GM18909 (cell line): ENCODE measurements at regions not wholly inside any gene's neighbourhood (a gene's known extent, or its start where the extent isn't known, plus 50 kb on each side); places are given as distances from the start of the nearest gene placed in this dataset.

Source experiments
- ATAC-seq: cut with Tn5 transposase; IDR thresholded peaks from one replicate; pipeline ENCODE4 v1.9.1; 2021; ENCODE audit warnings: mild to moderate bottlenecking; ENCODE audit not compliant: unreplicated experiment, poor library complexity

DNA sequence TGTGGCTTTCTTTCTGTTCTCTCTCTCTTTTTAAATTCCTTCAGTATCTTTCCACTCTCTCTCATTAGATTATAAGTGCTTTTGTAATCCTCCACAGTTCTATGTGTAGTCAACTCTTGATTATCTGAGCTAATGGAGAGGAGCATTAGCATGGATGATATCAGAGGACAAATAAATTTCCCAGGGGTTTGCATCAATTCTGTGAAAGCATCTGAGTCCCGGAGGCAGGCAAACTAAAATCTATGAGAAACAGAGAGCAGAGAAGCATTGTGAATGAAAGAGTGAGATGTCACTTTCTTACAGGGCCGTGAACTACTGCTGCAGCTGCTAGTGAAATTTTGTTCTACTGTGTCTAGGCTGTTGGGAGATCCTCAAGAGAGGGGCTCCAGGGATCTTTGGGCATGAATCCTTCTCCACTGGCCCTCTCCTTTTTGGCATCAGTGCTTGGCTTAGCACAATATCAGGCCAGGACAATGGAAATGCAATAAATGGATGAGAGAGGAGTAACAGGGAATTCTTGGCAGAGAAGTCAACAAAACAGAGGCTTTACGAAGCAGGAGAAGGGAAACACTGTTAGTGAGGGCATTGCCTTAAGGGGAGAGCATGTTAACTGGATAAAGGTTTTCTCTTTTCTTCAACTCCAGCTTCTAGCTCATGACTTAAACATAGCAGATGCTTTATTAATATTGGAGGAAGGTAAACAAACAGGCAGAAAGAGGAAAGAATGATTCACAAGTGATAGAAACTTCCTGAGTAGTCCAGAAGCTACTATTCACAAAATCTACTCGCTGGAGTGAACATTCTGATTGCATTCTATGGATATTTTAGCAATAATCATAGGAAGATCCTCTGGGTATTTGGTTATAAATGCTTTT is 847.0 kb upstream of the MAP3K7 start:
- ATAC-seq, result no peak

DNA sequence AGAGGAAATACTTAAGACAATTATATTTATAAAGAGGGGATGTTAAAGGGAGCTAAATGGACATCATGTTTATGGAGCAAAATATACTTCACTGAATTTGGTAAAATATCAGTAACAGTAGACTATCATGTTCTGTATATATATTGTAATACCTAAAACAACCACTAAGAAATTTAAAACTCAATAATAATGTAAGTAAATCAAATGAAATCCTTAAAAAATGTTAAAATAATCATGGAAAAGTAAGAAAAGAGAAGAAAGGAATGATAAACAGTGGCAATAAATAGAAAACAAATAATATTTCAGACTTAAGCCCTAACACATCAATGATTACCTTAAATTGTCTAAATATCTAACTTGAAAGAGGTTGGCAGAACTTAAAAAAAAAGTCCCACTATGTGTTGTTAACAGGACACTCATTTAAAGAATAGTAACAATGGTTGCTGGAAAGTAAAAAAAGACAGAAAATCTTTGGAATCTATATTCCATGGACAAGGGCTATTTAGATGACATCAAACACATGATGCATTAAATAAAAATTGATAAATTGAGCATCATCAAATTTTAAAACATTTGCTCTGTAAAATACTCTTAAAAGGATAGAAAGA is 842.2 kb upstream of the MAP3K7 start:
- no peak for ATAC-seq

DNA sequence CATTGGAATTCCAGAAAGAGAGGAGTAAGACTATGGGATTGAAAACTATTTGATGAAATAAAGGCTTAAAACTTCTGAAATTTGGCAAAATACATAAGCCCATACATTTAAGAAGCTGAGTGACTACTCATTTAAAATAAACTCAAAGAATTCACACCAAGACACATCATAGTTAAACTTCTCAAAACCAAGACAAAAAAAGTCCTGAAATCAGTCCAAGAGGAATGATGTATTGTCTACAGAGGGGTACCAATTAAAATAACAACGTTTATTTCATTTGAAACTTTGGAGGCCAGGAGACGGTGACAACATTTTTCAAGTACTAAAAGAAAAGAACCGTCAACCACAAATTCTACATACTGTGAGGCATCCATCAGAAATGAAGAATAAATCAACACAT is 841.4 kb upstream of the MAP3K7 start:
- ATAC-seq, result no peak

DNA sequence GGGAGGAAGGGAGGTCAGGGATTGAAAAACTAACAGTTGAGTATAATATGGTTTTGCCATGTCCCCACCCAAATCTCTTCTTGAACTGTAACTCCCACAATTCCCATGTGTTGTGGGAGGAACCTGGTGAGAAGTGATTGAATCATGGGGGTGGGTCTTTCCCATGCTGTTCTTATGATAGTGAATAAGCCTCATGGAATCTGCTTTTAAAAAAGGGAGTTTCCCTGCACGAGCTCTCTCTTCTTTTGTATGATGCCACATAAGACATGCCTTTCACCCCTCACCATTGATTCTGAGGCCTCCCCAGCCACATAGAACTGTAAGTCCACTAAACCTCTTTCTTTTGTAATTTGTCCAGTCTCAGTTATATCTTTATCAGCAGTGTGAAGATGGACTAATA is 833.4 kb upstream of the MAP3K7 start:
- ATAC-seq, result no peak

GRCh38 chr6:91415031-91415605 is 828.2 kb upstream of the MAP3K7 start:
- ATAC-seq, result no peak

DNA sequence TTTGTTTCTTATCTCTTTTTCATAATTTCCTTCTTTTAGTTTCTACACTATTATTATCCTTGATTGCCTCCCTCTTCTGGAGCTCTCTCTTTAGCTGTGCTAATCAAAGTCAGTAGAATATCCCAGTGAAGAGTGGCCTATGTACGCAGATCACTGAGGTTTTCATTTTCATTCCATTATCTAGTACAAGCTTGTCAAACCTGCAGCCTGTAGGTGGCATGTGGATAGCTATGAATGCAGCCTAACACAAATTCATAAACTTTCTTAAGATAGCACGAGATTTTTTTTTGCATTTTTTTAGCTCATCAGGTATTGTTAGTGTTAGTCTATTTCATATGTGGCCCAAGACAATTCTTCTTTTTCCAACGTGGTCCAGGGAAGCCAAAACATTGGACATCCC is 825.7 kb upstream of the MAP3K7 start:
- ATAC-seq, result no peak

GRCh38 chr6:91407706-91408105 is 820.8 kb upstream of the MAP3K7 start:
- ATAC-seq, result no peak

- ATAC-seq, result no peak
Measured at GRCh38 chr6:91392951-91393350, 806.1 kb upstream of the MAP3K7 start.

- ATAC-seq, result no peak
Measured at GRCh38 chr6:91387290-91388059, 800.6 kb upstream of the MAP3K7 start.

DNA sequence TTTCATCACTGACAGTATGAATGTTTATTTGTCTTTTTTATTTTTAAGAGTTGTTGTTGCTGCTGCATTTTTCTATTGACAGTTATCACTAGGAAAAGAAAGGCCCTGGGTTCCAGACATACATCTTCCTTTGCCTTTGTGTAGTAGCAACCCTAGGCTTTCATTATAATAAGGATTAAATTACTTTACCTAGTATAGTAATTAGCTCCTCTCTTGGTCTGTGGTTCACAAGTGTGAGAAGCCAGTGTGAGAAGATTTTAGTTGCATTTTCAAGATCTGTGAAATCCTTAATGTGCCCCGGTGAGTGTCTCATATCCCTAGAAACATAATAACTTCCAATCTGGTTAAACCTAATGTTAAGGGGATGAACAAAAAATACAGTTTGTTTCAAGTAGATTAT is 799.3 kb upstream of the MAP3K7 start:
- no peak for ATAC-seq

GRCh38 chr6:91383207-91383606 is 796.3 kb upstream of the MAP3K7 start:
- no peak for ATAC-seq

GRCh38 chr6:91376686-91377085 is 789.8 kb upstream of the MAP3K7 start:
- ATAC-seq, result no peak

DNA sequence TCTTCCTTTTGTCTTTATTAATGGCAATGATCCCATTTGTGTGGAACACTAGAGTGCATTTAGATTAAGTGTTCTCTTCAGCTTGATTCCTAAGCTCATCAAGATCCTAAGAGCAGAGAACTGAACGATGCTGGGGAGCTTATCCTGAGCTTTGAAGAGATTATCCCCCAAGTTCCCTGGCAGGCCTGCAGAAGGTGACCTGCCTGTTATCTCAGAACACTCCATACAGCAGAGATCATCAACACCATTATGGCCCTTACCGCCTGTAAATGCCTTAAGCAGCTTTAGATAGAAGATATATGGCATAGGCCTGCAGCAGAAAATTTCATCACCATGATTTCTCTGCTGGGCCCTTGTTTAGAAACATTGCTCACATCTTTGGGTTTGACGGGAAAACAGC is 779.9 kb upstream of the MAP3K7 start:
- no peak for ATAC-seq

- no peak for ATAC-seq
Measured at GRCh38 chr6:91358986-91359385, 772.1 kb upstream of the MAP3K7 start.

GRCh38 chr6:91352878-91353277 is 766.0 kb upstream of the MAP3K7 start:
- no peak for ATAC-seq

- ATAC-seq, result no peak
Measured at GRCh38 chr6:91352321-91352720, 765.4 kb upstream of the MAP3K7 start.

- no peak for ATAC-seq
Measured at GRCh38 chr6:91350146-91350908, 763.5 kb upstream of the MAP3K7 start.

DNA sequence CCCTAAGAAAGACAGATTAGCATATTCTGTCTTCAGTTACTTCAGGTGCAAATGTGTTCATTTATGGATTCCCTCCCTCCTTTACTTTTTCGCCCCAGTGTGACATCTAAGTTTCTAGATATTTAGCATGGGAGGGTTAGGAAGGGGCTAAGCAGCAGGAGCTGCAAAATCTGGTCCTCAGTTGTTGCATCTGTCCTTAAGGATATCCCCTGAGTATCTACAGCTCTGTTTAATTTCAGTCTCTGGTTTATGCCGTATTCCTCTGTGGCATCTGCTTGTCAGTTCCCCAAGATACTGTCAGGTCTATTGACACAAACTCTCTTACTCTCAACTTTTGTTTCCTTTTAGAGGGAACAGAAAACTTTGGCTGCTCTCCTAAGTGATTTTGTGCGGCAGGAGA is 754.6 kb upstream of the MAP3K7 start:
- no peak for ATAC-seq

DNA sequence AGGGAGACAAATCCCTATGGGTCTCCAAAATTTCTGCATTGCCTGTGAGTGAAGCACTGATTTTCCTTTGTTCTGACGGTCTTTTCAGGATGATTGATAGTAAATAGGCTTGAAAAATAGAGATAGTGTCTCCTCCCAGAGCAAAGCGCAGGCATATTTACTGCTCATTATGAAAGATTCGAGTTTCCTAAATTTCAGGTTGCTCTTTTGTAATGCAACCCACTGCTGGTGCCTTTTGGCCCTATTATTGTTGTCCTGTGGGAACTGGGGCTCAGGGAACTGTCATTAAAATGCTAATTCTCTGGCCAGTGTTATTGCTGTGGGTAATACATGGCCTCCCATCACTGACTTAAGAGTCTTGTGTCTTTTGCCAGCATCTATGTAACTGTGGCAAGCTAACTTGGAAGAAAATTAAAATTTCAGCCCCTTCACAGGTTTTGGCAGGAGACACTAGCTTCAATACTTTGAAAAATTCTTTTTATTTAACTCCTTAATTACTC is 754.1 kb upstream of the MAP3K7 start:
- ATAC-seq, result no peak

DNA sequence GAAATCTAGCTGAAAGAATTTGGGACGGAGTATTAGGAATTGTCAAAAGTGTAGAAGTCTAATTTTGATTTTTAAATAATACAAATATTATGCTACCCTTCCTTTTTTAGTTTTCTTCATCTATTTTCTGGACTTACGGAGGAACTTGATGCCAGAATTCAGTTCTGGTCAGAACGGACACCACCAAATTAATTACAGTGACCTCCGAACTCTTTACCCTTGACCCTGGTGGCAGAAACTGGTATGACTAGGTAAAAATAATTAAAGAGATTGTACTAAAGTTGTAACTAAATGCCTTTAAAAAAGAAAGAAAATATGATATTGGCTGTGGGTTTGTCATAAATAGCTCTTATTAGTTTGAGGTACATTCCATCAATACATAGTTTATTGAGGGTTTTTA is 751.1 kb upstream of the MAP3K7 start:
- no peak for ATAC-seq
